CD14-positive monocyte (primary cell): ENCODE measurements at regions not wholly inside any gene's neighbourhood (a gene's known extent, or its start where the extent isn't known, plus 50 kb on each side); places are given as distances from the start of the nearest gene placed in this dataset.

Experiments used
- DNase-seq, 3 donors: peaks; one replicate each; pipeline ENCODE4 v3.0.0-alpha.2; 2011 to 2022
- H2AFZ ChIP-seq: 2 replicates; pipeline ENCODE4 v1.6.0; 2012; ENCODE audit warnings: mild to moderate bottlenecking, low read depth, low read length, inconsistent platforms; ENCODE audit not compliant: insufficient read depth, poor library complexity, severe bottlenecking
- H3K27ac ChIP-seq, 2 donors: 1 replicate in 1 of 2; 2 replicates in 1 of 2; pipeline ENCODE4 v1.5.1; 2012 to 2013; ENCODE audit warnings: low read length in 2 of 2, control low read depth in 1 of 2, inconsistent platforms in 1 of 2, low read depth in 1 of 2, mild to moderate bottlenecking in 1 of 2
- H3K27me3 ChIP-seq, 2 donors: one replicate each; pipeline versions ENCODE4 v1.6.0 to v1.6.1; 2011 to 2013; ENCODE audit warnings: low read length in 2 of 2; ENCODE audit not compliant: control insufficient read depth in 2 of 2, insufficient read depth in 2 of 2
- H3K36me3 ChIP-seq, 2 donors: replicated peaks in 1 of 2; 1 replicate in 1 of 2; 2 replicates in 1 of 2; pipeline versions ENCODE4 v1.5.1 to v1.6.1; 2012 to 2013; ENCODE audit warnings: low read length in 2 of 2, control low read depth in 1 of 2, inconsistent platforms in 1 of 2, mild to moderate bottlenecking in 1 of 2; ENCODE audit not compliant: insufficient read depth in 2 of 2, control insufficient read depth in 1 of 2
- H3K4me1 ChIP-seq, 2 donors: 1 replicate in 1 of 2; 2 replicates in 1 of 2; pipeline versions ENCODE4 v1.5.1 to v1.6.1; 2012 to 2013; ENCODE audit warnings: low read length in 2 of 2, control low read depth in 1 of 2, inconsistent platforms in 1 of 2, mild to moderate bottlenecking in 1 of 2, moderate library complexity in 1 of 2; ENCODE audit not compliant: insufficient read depth in 2 of 2, control insufficient read depth in 1 of 2
- H3K4me2 ChIP-seq: replicated peaks from 2 replicates; pipeline ENCODE3; 2012; ENCODE audit warnings: low read length, moderate library complexity, mild to moderate bottlenecking; ENCODE audit not compliant: poor library complexity, severe bottlenecking; ENCODE audit errors: extremely low read depth
- H3K4me3 ChIP-seq, 3 experiments: fragments of 200-600 bp in 1 of 3; sonication (generic) in 1 of 3; replicated peaks in 1 of 3; 1 replicate in 2 of 3; 2 replicates in 1 of 3; pipeline ENCODE4 v1.5.1; 2011 to 2013; ENCODE audit warnings: low read length in 3 of 3, mild to moderate bottlenecking in 3 of 3, control low read depth in 2 of 3, low read depth in 2 of 3, inconsistent platforms in 1 of 3, moderate library complexity in 1 of 3
- H3K79me2 ChIP-seq: 2 replicates; pipeline ENCODE4 v1.6.0; 2012; ENCODE audit warnings: mild to moderate bottlenecking, control low read depth, inconsistent platforms, low read length, moderate library complexity; ENCODE audit not compliant: insufficient read depth
- H3K9ac ChIP-seq: 2 replicates; pipeline ENCODE4 v1.6.0; 2017; ENCODE audit warnings: low read length, mild to moderate bottlenecking; ENCODE audit not compliant: insufficient read depth, poor library complexity, severe bottlenecking
- H3K9me3 ChIP-seq, 2 donors: replicated peaks in 1 of 2; 1 replicate in 1 of 2; 2 replicates in 1 of 2; pipeline versions ENCODE4 v1.5.1 to v1.6.1; 2012 to 2013; ENCODE audit warnings: low read length in 2 of 2, control low read depth in 1 of 2; ENCODE audit not compliant: control insufficient read depth in 1 of 2, insufficient read depth in 1 of 2
- H4K20me1 ChIP-seq: 2 replicates; pipeline ENCODE4 v1.6.0; 2012; ENCODE audit warnings: mild to moderate bottlenecking, low read length, control low read depth, moderate library complexity; ENCODE audit not compliant: insufficient read depth
- H3K27ac Mint-ChIP-seq, 7 donors: one replicate each; pipeline ENCODE4 v1.8.0; 2020; ENCODE audit warnings: mild to moderate bottlenecking in 7 of 7, mixed read lengths in 7 of 7, moderate library complexity in 6 of 7, inconsistent platforms in 2 of 7
- H3K27me3 Mint-ChIP-seq, 3 donors: one replicate each; pipeline ENCODE4 v1.8.0; 2021 to 2022; ENCODE audit warnings: low read depth in 3 of 3, mild to moderate bottlenecking in 3 of 3, mixed read lengths in 3 of 3, moderate library complexity in 3 of 3, inconsistent platforms in 1 of 3
- H3K36me3 Mint-ChIP-seq, 2 donors: one replicate each; pipeline ENCODE4 v1.8.0; 2020; ENCODE audit warnings: mixed read lengths in 2 of 2, inconsistent platforms in 1 of 2, mild to moderate bottlenecking in 1 of 2
- H3K4me1 Mint-ChIP-seq: one replicate; pipeline ENCODE4 v1.8.0; 2020; ENCODE audit warnings: mild to moderate bottlenecking, mixed read lengths
- H3K4me3 Mint-ChIP-seq, 2 donors: one replicate each; pipeline ENCODE4 v1.8.0; 2020; ENCODE audit warnings: mild to moderate bottlenecking in 2 of 2, mixed read lengths in 2 of 2, moderate library complexity in 1 of 2
- H3K9me3 Mint-ChIP-seq, 7 donors: one replicate each; pipeline ENCODE4 v1.8.0; 2020 to 2022; ENCODE audit warnings: mixed read lengths in 7 of 7, mild to moderate bottlenecking in 6 of 7, moderate library complexity in 6 of 7, inconsistent platforms in 2 of 7
- WGBS: methylation state at CpG from one replicate; pipeline ENCODE4 v1.1.5; 2013; ENCODE audit warnings: missing lambda C conversion rate; ENCODE audit not compliant: insufficient coverage; 5-methylcytosine and 5-hydroxymethylcytosine counted together
- intact Hi-C, 2 donors: fragments of 100-400 bp; cut with micrococcal nuclease; formaldehyde crosslinking; loops; one replicate each; pipeline versions ENCODE4 v1.15.0 to v1.15.1; 2023
- TF ChIP-seq, protein P1 (sequence below): fragments of 200-600 bp; IDR thresholded peaks from one replicate; pipeline ENCODE4 v1.8.0; 2022; ENCODE audit warnings: antibody characterized with exemption, mild to moderate bottlenecking

DNA sequence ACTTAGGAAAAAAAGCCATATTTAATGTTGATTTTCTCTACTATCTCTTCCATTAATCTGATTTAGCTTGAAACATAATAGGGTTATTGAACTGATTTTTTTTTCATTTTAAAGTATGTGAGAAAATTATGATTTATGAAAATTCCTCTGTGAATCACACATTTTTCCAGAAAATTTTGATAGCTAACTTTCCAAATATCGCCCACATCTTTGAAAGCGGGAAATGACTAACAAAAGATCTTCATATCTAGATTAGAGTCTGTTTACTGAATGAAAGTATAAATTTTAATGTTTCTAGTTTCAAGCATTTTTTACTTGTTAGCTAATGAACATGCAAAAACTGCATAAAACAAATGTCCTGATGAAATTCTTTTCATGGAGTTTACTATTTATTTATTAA is 97.4 kb downstream of the POSTN start:
- H3K79me2 ChIP-seq, result no peaks in the 10 kb centered on the region
- H2AFZ ChIP-seq, result no peak overlapping the region
- H3K4me2 ChIP-seq, result no peak overlapping the region
- no CpG with 5 or more reads among the region's 2 CpGs for WGBS
- DNase-seq, result no peak
- Mint-ChIP-seq H3K27ac (no peak overlapping the region), H3K36me3 (no peaks in the 10 kb centered on the region), H3K4me1 (no peaks in the 10 kb centered on the region), H3K9me3 (peaks cover 0 to 21% (median 5%) of the 10 kb centered on the region in 7 donors), H3K4me3 (no peak overlapping the region), H3K27me3 (no peaks in the 10 kb centered on the region)
- intact Hi-C loops, result no loop called here
- no peak overlapping the region for H3K9ac ChIP-seq
- peaks cover 10 to 14% of the 10 kb centered on the region in 2 donors for H3K9me3 ChIP-seq
- no peak overlapping the region for H3K4me3 ChIP-seq
- no peaks in the 10 kb centered on the region for H3K27me3 ChIP-seq
- TF ChIP-seq, protein P1, sequence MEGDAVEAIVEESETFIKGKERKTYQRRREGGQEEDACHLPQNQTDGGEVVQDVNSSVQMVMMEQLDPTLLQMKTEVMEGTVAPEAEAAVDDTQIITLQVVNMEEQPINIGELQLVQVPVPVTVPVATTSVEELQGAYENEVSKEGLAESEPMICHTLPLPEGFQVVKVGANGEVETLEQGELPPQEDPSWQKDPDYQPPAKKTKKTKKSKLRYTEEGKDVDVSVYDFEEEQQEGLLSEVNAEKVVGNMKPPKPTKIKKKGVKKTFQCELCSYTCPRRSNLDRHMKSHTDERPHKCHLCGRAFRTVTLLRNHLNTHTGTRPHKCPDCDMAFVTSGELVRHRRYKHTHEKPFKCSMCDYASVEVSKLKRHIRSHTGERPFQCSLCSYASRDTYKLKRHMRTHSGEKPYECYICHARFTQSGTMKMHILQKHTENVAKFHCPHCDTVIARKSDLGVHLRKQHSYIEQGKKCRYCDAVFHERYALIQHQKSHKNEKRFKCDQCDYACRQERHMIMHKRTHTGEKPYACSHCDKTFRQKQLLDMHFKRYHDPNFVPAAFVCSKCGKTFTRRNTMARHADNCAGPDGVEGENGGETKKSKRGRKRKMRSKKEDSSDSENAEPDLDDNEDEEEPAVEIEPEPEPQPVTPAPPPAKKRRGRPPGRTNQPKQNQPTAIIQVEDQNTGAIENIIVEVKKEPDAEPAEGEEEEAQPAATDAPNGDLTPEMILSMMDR, result no peak
- no peak overlapping the region for H3K27ac ChIP-seq
- H3K4me1 ChIP-seq, result no peaks in the 10 kb centered on the region
- no peaks in the 10 kb centered on the region for H3K36me3 ChIP-seq
- H4K20me1 ChIP-seq, result no peaks in the 10 kb centered on the region

DNA sequence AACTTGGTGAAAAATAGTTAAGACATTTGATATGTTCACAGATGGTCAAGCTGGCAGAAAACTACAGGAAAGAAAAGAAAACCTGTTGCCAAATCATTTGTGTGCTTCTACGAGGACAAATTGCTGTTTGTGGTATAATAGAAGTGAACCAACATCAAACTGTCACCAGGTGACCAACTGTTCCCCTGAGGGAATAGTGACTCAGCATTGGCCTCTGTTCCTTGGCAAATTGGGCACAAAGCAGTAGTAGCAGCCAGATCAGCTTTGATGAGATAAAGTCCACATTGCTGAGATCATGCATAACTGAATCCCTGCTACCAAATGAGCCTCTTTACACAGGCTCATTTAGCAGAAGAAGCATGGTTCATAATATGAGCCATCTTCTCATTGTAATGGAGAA is 103.5 kb downstream of the POSTN start:
- WGBS, result 43% methylated on average over 1 of the region's 1 CpG
- Histone ChIP-seq H3K79me2 (no peaks in the 10 kb centered on the region), H3K4me3 (no peak overlapping the region), H3K4me1 (no peaks in the 10 kb centered on the region), H3K9me3 (no peaks in the 10 kb centered on the region), H4K20me1 (no peaks in the 10 kb centered on the region), H3K9ac (no peak overlapping the region), H3K27me3 (no peaks in the 10 kb centered on the region), H2AFZ (no peak overlapping the region), H3K4me2 (no peak overlapping the region), H3K36me3 (no peaks in the 10 kb centered on the region), H3K27ac (no peak overlapping the region)
- Mint-ChIP-seq H3K9me3 (peaks cover 0 to 10% (median 7%) of the 10 kb centered on the region in 7 donors), H3K4me1 (no peaks in the 10 kb centered on the region), H3K4me3 (no peak overlapping the region), H3K27ac (no peak overlapping the region), H3K27me3 (no peaks in the 10 kb centered on the region), H3K36me3 (no peaks in the 10 kb centered on the region)
- DNase-seq, result no peak
- intact Hi-C loops, result no loop called here
- TF ChIP-seq, protein P1, result no peak
